ENCODE measurements at regions not wholly inside any gene's neighbourhood (a gene's known extent, or its start where the extent isn't known, plus 50 kb on each side); places are given as distances from the start of the nearest gene placed in this dataset.
"Not testable (repeated sequence)": the region's sequence is repeated elsewhere in the genome, so short reads cannot be mapped to it uniquely, and the experiment has no call there.

- no peak for TF ChIP-seq ISL1 (CRISPR knock-in tag; IDR thresholded peaks at IDR 0.05)
- TF ChIP-seq GLIS3 (CRISPR knock-in tag; IDR thresholded peaks at IDR 0.05): no peak
- TF ChIP-seq OSR1 (CRISPR knock-in tag; IDR thresholded peaks at IDR 0.05): no peak
- TF ChIP-seq SNAI2 (CRISPR knock-in tag; IDR thresholded peaks at IDR 0.05): no peak
- TF ChIP-seq RARB (CRISPR knock-in tag; IDR thresholded peaks at IDR 0.05): no peak
- no peak for ATAC-seq
Measured at GRCh38 chr9:135380311-135380960, 99.1 kb upstream of the PPP1R26 start.

GRCh38 chr9:135381762-135382310 is 97.7 kb upstream of the PPP1R26 start:
- no peak for ATAC-seq
- TF ChIP-seq CREB5 (CRISPR knock-in tag; IDR thresholded peaks at IDR 0.05; ENCODE audit: low read depth) (no peak), ARNTL (CRISPR knock-in tag; IDR thresholded peaks at IDR 0.05; ENCODE audit: borderline replicate concordance, low read depth) (no peak), ZNF70 (CRISPR knock-in tag; IDR thresholded peaks at IDR 0.05) (no peak), BACH2 (CRISPR knock-in tag; IDR thresholded peaks at IDR 0.05; ENCODE audit: borderline replicate concordance) (no peak), ZC3H10 (CRISPR knock-in tag; IDR thresholded peaks at IDR 0.05) (no peak), OSR1 (CRISPR knock-in tag; IDR thresholded peaks at IDR 0.05) (no peak), SNAI2 (CRISPR knock-in tag; IDR thresholded peaks at IDR 0.05) (no peak), RARB (CRISPR knock-in tag; IDR thresholded peaks at IDR 0.05) (no peak)

- TF ChIP-seq TOX (CRISPR knock-in tag; IDR thresholded peaks at IDR 0.05; ENCODE audit: borderline replicate concordance) (no peak), ARNTL (CRISPR knock-in tag; IDR thresholded peaks at IDR 0.05; ENCODE audit: borderline replicate concordance, low read depth) (no peak), PATZ1 (CRISPR knock-in tag; IDR thresholded peaks at IDR 0.05; ENCODE audit: borderline replicate concordance) (no peak), PPARA (CRISPR knock-in tag; IDR thresholded peaks at IDR 0.05; ENCODE audit: borderline replicate concordance) (no peak), SNAI2 (CRISPR knock-in tag; IDR thresholded peaks at IDR 0.05) (no peak), ZC3H10 (CRISPR knock-in tag; IDR thresholded peaks at IDR 0.05) (no peak), TCF4 (CRISPR knock-in tag; IDR thresholded peaks at IDR 0.05; ENCODE audit: borderline replicate concordance) (no peak), CSRNP3 (CRISPR knock-in tag; IDR thresholded peaks at IDR 0.05) (no peak), ZFP3 (CRISPR knock-in tag; IDR thresholded peaks at IDR 0.05) (no peak), ISL1 (CRISPR knock-in tag; IDR thresholded peaks at IDR 0.05) (no peak)
- ATAC-seq: no peak
Measured at GRCh38 chr9:135384226-135384625, 95.4 kb upstream of the PPP1R26 start.

- not testable (repeated sequence) for ATAC-seq
Measured at GRCh38 chr9:135384815-135385405, 94.7 kb upstream of the PPP1R26 start.

- ATAC-seq: no peak
- TF ChIP-seq PATZ1 (CRISPR knock-in tag; IDR thresholded peaks at IDR 0.05; ENCODE audit: borderline replicate concordance) (no peak), PPARA (CRISPR knock-in tag; IDR thresholded peaks at IDR 0.05; ENCODE audit: borderline replicate concordance) (no peak), GLIS3 (CRISPR knock-in tag; IDR thresholded peaks at IDR 0.05) (no peak), ZNF70 (CRISPR knock-in tag; IDR thresholded peaks at IDR 0.05) (no peak), CREB5 (CRISPR knock-in tag; IDR thresholded peaks at IDR 0.05; ENCODE audit: low read depth) (no peak), CSDC2 (CRISPR knock-in tag; IDR thresholded peaks at IDR 0.05) (no peak), BACH2 (CRISPR knock-in tag; IDR thresholded peaks at IDR 0.05; ENCODE audit: borderline replicate concordance) (no peak), ISL1 (CRISPR knock-in tag; IDR thresholded peaks at IDR 0.05) (no peak), TCF4 (CRISPR knock-in tag; IDR thresholded peaks at IDR 0.05; ENCODE audit: borderline replicate concordance) (no peak), RARB (CRISPR knock-in tag; IDR thresholded peaks at IDR 0.05) (no peak), ZC3H10 (CRISPR knock-in tag; IDR thresholded peaks at IDR 0.05) (no peak), SNAI2 (CRISPR knock-in tag; IDR thresholded peaks at IDR 0.05) (no peak), OSR1 (CRISPR knock-in tag; IDR thresholded peaks at IDR 0.05) (no peak), POU6F1 (CRISPR knock-in tag; IDR thresholded peaks at IDR 0.05; ENCODE audit: borderline replicate concordance, low read depth) (no peak)
Measured at GRCh38 chr9:135385793-135386192, 93.8 kb upstream of the PPP1R26 start.

Measured in SK-N-SH treated with all-trans-retinoic acid at 6 μM for 48 hours (cell line).